Tibial nerve (tissue), 4 donors: ENCODE measurements at regions not wholly inside any gene's neighbourhood (a gene's known extent, or its start where the extent isn't known, plus 50 kb on each side); places are given as distances from the start of the nearest gene placed in this dataset.

Experiments used
- DNase-seq, 2 donors: peaks; one replicate each; pipeline ENCODE4 v3.0.0-alpha.2; 2019; ENCODE audit warnings: low spot score in 2 of 2
- H3K27ac ChIP-seq, 4 donors: fragments of 200-600 bp; sonication (generic) in 3 of 4; one replicate each; pipeline ENCODE4 v1.5.1; 2017 to 2019; ENCODE audit warnings: mild to moderate bottlenecking in 1 of 4
- H3K27me3 ChIP-seq, 2 donors: fragments of 200-600 bp; sonication (generic) in 1 of 2; one replicate each; pipeline versions ENCODE4 v1.5.1 to v1.6.0; 2017 to 2019
- H3K36me3 ChIP-seq, 3 donors: fragments of 200-600 bp; sonication (generic); one replicate each; pipeline ENCODE4 v1.5.1; 2018 to 2019
- H3K4me1 ChIP-seq, 4 donors: fragments of 200-600 bp; sonication (generic) in 3 of 4; one replicate each; pipeline ENCODE4 v1.5.1; 2017 to 2019
- H3K4me3 ChIP-seq, 4 donors: fragments of 200-600 bp; sonication (generic) in 3 of 4; one replicate each; pipeline ENCODE4 v1.5.1; 2017 to 2019; ENCODE audit warnings: mild to moderate bottlenecking in 1 of 4, moderate library complexity in 1 of 4
- H3K9me3 ChIP-seq, 4 donors: fragments of 200-600 bp; sonication (generic) in 3 of 4; one replicate each; pipeline ENCODE4 v1.5.1; 2017 to 2019
- EP300 ChIP-seq, 2 donors: sonication (generic); formaldehyde crosslinking; IDR thresholded peaks; one replicate each; pipeline ENCODE4 v1.6.1; 2017; ENCODE audit warnings: antibody characterized with exemption in 2 of 2, mild to moderate bottlenecking in 1 of 2
- POLR2A ChIP-seq, 2 donors: fragments of 450-650 bp; IDR thresholded peaks; one replicate each; pipeline ENCODE4 v1.6.1; 2017; ENCODE audit warnings: antibody characterized with exemption in 2 of 2, mild to moderate bottlenecking in 2 of 2, moderate library complexity in 2 of 2
- WGBS, 2 donors: methylation state at CpG; one replicate each; pipeline ENCODE4 v1.1.5; 2018; 5-methylcytosine and 5-hydroxymethylcytosine counted together
- TF ChIP-seq, protein P1 (sequence below), 5 experiments: fragments of 200-600 bp in 3 of 5; fragments of 450-650 bp in 2 of 5; sonication (generic) in 3 of 5; IDR thresholded peaks; one replicate each; pipeline ENCODE4 v1.5.1; 2016 to 2019; ENCODE audit warnings: antibody characterized with exemption in 5 of 5, mild to moderate bottlenecking in 3 of 5, moderate library complexity in 2 of 5

DNA sequence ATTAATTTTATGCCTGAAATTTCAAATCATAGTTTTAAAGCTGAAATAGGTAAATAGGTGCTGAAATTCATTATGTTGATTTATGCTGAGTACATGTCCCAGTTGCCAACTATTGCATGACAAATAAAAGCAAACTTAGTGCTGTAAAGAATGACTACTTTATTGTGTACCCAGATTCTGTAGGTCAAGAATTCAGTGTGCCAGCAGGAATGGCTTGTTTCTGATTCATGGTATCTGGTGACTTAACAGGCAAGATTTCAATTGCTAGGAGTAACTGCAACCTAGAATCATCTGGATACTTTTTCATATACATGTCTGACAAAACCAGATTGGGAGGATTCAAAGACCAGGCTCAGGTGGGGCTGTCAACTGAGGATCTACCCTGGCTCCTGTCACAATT is 678.4 kb upstream of the ADAMTS5 start:
- H3K27me3 ChIP-seq = no peaks in the 10 kb centered on the region
- H3K36me3 ChIP-seq = no peaks in the 10 kb centered on the region
- DNase-seq = no peak
- H3K4me1 ChIP-seq = no peaks in the 10 kb centered on the region
- no peak overlapping the region for H3K27ac ChIP-seq
- TF ChIP-seq, protein P1, sequence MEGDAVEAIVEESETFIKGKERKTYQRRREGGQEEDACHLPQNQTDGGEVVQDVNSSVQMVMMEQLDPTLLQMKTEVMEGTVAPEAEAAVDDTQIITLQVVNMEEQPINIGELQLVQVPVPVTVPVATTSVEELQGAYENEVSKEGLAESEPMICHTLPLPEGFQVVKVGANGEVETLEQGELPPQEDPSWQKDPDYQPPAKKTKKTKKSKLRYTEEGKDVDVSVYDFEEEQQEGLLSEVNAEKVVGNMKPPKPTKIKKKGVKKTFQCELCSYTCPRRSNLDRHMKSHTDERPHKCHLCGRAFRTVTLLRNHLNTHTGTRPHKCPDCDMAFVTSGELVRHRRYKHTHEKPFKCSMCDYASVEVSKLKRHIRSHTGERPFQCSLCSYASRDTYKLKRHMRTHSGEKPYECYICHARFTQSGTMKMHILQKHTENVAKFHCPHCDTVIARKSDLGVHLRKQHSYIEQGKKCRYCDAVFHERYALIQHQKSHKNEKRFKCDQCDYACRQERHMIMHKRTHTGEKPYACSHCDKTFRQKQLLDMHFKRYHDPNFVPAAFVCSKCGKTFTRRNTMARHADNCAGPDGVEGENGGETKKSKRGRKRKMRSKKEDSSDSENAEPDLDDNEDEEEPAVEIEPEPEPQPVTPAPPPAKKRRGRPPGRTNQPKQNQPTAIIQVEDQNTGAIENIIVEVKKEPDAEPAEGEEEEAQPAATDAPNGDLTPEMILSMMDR (IDR thresholded peaks at IDR 0.05) = no peak
- TF ChIP-seq POLR2A (IDR thresholded peaks at IDR 0.05) = no peak
- TF ChIP-seq EP300 (IDR thresholded peaks at IDR 0.05) = no peak
- no peaks in the 10 kb centered on the region for H3K9me3 ChIP-seq
- H3K4me3 ChIP-seq = no peak overlapping the region

DNA sequence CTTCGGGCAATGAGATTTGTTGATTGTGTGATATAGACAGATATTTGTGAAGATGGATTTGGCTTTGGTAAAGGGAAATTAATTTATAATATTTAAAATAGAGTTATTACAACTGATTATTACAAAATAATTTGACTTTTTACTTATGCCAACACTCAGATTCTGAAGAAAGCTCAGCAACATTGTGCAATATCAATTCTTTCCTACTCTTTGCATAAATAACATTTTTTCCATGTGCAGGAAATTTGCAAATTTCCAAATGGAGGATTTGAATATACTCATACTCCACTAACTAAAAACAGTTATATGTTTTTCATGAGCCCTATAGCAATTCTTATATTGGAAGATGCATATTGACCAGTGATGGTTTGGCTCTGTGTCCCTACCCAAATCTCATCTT is 676.4 kb upstream of the ADAMTS5 start:
- Histone ChIP-seq H3K4me3 (no peak overlapping the region), H3K27ac (no peak overlapping the region), H3K9me3 (no peaks in the 10 kb centered on the region), H3K36me3 (no peaks in the 10 kb centered on the region), H3K27me3 (no peaks in the 10 kb centered on the region), H3K4me1 (no peaks in the 10 kb centered on the region)
- 95 to 97% methylated on average over 1 of the region's 1 CpG for WGBS, 2 donors
- TF ChIP-seq, protein P1 (IDR thresholded peaks at IDR 0.05) = no peak
- TF ChIP-seq EP300 (IDR thresholded peaks at IDR 0.05) (no peak), POLR2A (IDR thresholded peaks at IDR 0.05) (no peak)
- no peak for DNase-seq

DNA sequence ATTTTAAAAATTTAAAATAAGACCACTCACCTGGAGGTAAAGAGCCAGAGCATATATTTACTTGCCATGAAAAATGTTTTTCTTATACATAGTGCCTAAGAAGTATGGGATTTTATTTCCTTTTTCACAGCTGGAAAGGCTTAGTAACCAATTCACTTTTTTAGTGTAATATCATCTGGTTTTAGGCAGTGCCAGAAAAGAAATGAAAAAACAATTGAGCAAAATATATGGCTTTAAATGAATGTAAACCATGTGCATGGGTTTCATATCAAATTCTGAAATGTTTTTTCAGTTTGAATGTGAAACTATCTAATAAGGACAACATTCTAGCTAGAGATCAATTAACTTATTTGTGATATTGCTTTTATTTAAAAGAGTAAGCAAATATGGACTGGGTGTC is 672.4 kb upstream of the ADAMTS5 start:
- TF ChIP-seq POLR2A (IDR thresholded peaks at IDR 0.05) = no peak
- TF ChIP-seq, protein P1 (IDR thresholded peaks at IDR 0.05) = no peak
- TF ChIP-seq EP300 (IDR thresholded peaks at IDR 0.05) = no peak
- no peak overlapping the region for H3K4me3 ChIP-seq
- no peak for DNase-seq
- no peaks in the 10 kb centered on the region for H3K9me3 ChIP-seq
- H3K27ac ChIP-seq = no peak overlapping the region
- H3K4me1 ChIP-seq = no peaks in the 10 kb centered on the region
- no peaks in the 10 kb centered on the region for H3K27me3 ChIP-seq
- no peaks in the 10 kb centered on the region for H3K36me3 ChIP-seq

DNA sequence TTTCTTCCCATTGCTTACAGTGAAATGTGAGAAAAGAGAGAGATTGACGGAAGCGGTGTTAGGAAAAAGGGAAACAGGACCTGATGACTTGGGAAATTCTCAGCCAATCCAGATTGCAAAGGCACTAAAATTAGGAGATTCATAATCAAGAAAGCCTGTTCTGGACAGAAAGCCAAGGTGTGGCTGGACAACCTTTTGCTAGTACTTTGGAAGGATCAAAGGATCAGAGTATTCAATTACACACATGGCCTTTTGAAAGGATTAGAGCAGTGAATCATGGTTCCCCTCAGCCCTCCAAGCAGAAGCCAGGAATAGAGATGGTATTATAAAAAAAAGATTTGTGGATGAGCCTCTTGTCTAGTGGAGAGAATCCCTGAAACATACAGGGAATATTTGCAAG is 669.8 kb upstream of the ADAMTS5 start:
- WGBS, 2 donors = 38 to 43% methylated on average over 2 of the region's 2 CpGs
- no peak overlapping the region for H3K27ac ChIP-seq
- no peak for DNase-seq
- no peaks in the 10 kb centered on the region for H3K27me3 ChIP-seq
- no peak overlapping the region for H3K4me3 ChIP-seq
- H3K4me1 ChIP-seq = no peaks in the 10 kb centered on the region
- no peaks in the 10 kb centered on the region for H3K36me3 ChIP-seq
- no peaks in the 10 kb centered on the region for H3K9me3 ChIP-seq
- TF ChIP-seq POLR2A (IDR thresholded peaks at IDR 0.05) (no peak), EP300 (IDR thresholded peaks at IDR 0.05) (no peak)
- TF ChIP-seq, protein P1 (IDR thresholded peaks at IDR 0.05) = no peak

DNA sequence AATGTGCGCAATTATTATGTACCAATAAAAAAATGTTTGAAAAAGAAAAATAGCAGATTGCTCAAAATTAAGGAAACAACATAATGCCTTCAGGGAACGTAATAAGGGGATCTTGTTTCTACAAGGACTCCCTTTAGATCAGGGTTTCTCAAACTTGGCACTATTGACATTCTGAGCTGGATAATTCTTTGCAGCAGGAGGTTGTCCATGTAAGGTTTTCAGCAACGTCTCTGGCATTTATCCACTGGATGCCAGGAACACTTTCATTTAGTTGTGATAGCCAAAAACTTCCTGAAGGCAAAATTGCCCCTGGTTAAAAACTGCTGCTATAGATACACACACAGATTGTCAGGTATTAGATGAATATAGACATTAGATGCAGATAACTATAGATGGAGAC is 666.7 kb upstream of the ADAMTS5 start:
- no peaks in the 10 kb centered on the region for H3K9me3 ChIP-seq
- no peaks in the 10 kb centered on the region for H3K36me3 ChIP-seq
- no peak overlapping the region for H3K27ac ChIP-seq
- no peaks in the 10 kb centered on the region for H3K27me3 ChIP-seq
- TF ChIP-seq, protein P1 (IDR thresholded peaks at IDR 0.05) = no peak
- TF ChIP-seq EP300 (IDR thresholded peaks at IDR 0.05) (no peak), POLR2A (IDR thresholded peaks at IDR 0.05) (no peak)
- no peak overlapping the region for H3K4me3 ChIP-seq
- H3K4me1 ChIP-seq = no peaks in the 10 kb centered on the region
- 73 to 74% methylated on average over 3 of the region's 3 CpGs for WGBS, 2 donors
- no peak for DNase-seq
